ENCODE measurements at regions not wholly inside any gene's neighbourhood (a gene's known extent, or its start where the extent isn't known, plus 50 kb on each side); places are given as distances from the start of the nearest gene placed in this dataset.

GRCh38 chr13:73365252-73365651, 306.4 kb downstream of the KLF5 start:
- no peak for TF ChIP-seq CTCF (IDR thresholded peaks at IDR 0.05)
- Histone ChIP-seq H3K4me1 (ENCODE audit: insufficient read depth, low read length) (no peaks in the 10 kb centered on the region), H3K36me3 (ENCODE audit: insufficient read depth, low read length) (no peaks in the 10 kb centered on the region), H3K27me3 (ENCODE audit: control insufficient read depth in 1 of 2, insufficient read depth in 2 of 2, low read length in 2 of 2) (no peaks in the 10 kb centered on the region), H3K9me3 (ENCODE audit: control insufficient read depth in 1 of 2, insufficient read depth in 1 of 2, low read length in 2 of 2) (no peaks in the 10 kb centered on the region), H3K27ac (ENCODE audit: low read depth in 1 of 2, low read length in 2 of 2) (no peak overlapping the region), H3K4me3 (ENCODE audit: low read length) (no peak overlapping the region)
- no peak for DNase-seq
- Mint-ChIP-seq H3K4me3 (no peak overlapping the region), H3K9me3 (no peaks in the 10 kb centered on the region), H3K4me1 (ENCODE audit: low read depth) (no peaks in the 10 kb centered on the region), H3K36me3 (ENCODE audit: low read depth) (no peaks in the 10 kb centered on the region), H3K27me3 (no peaks in the 10 kb centered on the region), H3K27ac (no peak overlapping the region)
- ChIA-PET CTCF (no interaction called here), POLR2A (no interaction called here)
- no peak for ATAC-seq (ENCODE audit: poor library complexity)
- intact Hi-C loops (cut with DNase I, micrococcal nuclease): no loop called here

- Histone ChIP-seq H3K27me3 (ENCODE audit: control insufficient read depth in 1 of 2, insufficient read depth in 2 of 2, low read length in 2 of 2) (no peaks in the 10 kb centered on the region), H3K9me3 (ENCODE audit: control insufficient read depth in 1 of 2, insufficient read depth in 1 of 2, low read length in 2 of 2) (no peaks in the 10 kb centered on the region), H3K27ac (ENCODE audit: low read depth in 1 of 2, low read length in 2 of 2) (no peak overlapping the region), H3K36me3 (ENCODE audit: insufficient read depth, low read length) (no peaks in the 10 kb centered on the region), H3K4me1 (ENCODE audit: insufficient read depth, low read length) (no peaks in the 10 kb centered on the region), H3K4me3 (ENCODE audit: low read length) (no peak overlapping the region)
- ATAC-seq (ENCODE audit: poor library complexity) (no peak), DNase-seq (no peak)
- Mint-ChIP-seq H3K4me1 (ENCODE audit: low read depth) (no peaks in the 10 kb centered on the region), H3K36me3 (ENCODE audit: low read depth) (no peaks in the 10 kb centered on the region), H3K4me3 (no peak overlapping the region), H3K27ac (no peak overlapping the region), H3K27me3 (no peaks in the 10 kb centered on the region), H3K9me3 (no peaks in the 10 kb centered on the region)
- TF ChIP-seq CTCF (IDR thresholded peaks at IDR 0.05): no peak
- intact Hi-C loops (cut with DNase I, micrococcal nuclease): no loop called here
- ChIA-PET CTCF (interaction anchor here (0.6 kb wide), 1 partner anchor 1928 kb away, joined by 3 read pairs; no protein-coding TSS in a partner anchor), POLR2A (no interaction called here)
Observed at GRCh38 chr13:73364736-73365135, 305.9 kb downstream of the KLF5 start.

GRCh38 chr13:73358606-73359095, 299.8 kb downstream of the KLF5 start:
- ATAC-seq (ENCODE audit: poor library complexity) (no peak), DNase-seq (no peak)
- Mint-ChIP-seq H3K36me3 (ENCODE audit: low read depth) (no peaks in the 10 kb centered on the region), H3K4me3 (no peak overlapping the region), H3K27me3 (peaks cover 4% of the 10 kb centered on the region), H3K27ac (no peak overlapping the region), H3K9me3 (peaks cover 3% of the 10 kb centered on the region), H3K4me1 (ENCODE audit: low read depth) (no peaks in the 10 kb centered on the region)
- ChIA-PET CTCF (no interaction called here), POLR2A (no interaction called here)
- Histone ChIP-seq H3K4me1 (ENCODE audit: insufficient read depth, low read length) (no peaks in the 10 kb centered on the region), H3K36me3 (ENCODE audit: insufficient read depth, low read length) (no peaks in the 10 kb centered on the region), H3K27ac (ENCODE audit: low read depth in 1 of 2, low read length in 2 of 2) (no peak overlapping the region), H3K27me3 (ENCODE audit: control insufficient read depth in 1 of 2, insufficient read depth in 2 of 2, low read length in 2 of 2) (no peaks in the 10 kb centered on the region), H3K9me3 (ENCODE audit: control insufficient read depth in 1 of 2, insufficient read depth in 1 of 2, low read length in 2 of 2) (no peaks in the 10 kb centered on the region), H3K4me3 (ENCODE audit: low read length) (no peak overlapping the region)
- intact Hi-C loops (cut with DNase I, micrococcal nuclease): no loop called here
- no peak for TF ChIP-seq CTCF (IDR thresholded peaks at IDR 0.05)
